HepG2 (cell line): ENCODE measurements at regions not wholly inside any gene's neighbourhood (a gene's known extent, or its start where the extent isn't known, plus 50 kb on each side); places are given as distances from the start of the nearest gene placed in this dataset.

ENCODE experiments used
- DZIP1 ChIP-seq: sonication (generic); formaldehyde crosslinking; IDR thresholded peaks from 2 replicates; pipeline ENCODE4 v1.5.0; 2020; ENCODE audit warnings: mild to moderate bottlenecking, missing genetic modification reagents
- MYPOP ChIP-seq: sonication (generic); formaldehyde crosslinking; IDR thresholded peaks from 2 replicates; pipeline ENCODE4 v1.8.1; 2023; ENCODE audit warnings: mild to moderate bottlenecking, moderate library complexity, missing genetic modification reagents
- NKX3-1 ChIP-seq: sonication (generic); formaldehyde crosslinking; IDR thresholded peaks from 2 replicates; pipeline ENCODE4 v1.5.0; 2020; ENCODE audit warnings: missing genetic modification reagents
- ZBTB3 ChIP-seq: sonication (generic); formaldehyde crosslinking; IDR thresholded peaks from 2 replicates; pipeline ENCODE4 v1.4.0; 2020; ENCODE audit warnings: low read depth, mild to moderate bottlenecking, moderate library complexity, missing genetic modification reagents, borderline replicate concordance
- ZBTB33 ChIP-seq: sonication (generic); formaldehyde crosslinking; IDR thresholded peaks from 2 replicates; pipeline ENCODE4 v1.4.0; 2020; ENCODE audit warnings: missing genetic modification reagents
- ZBTB39 ChIP-seq: sonication (generic); formaldehyde crosslinking; IDR thresholded peaks from 2 replicates; pipeline ENCODE4 v1.5.0; 2020; ENCODE audit warnings: missing genetic modification reagents
- ZNF12 ChIP-seq: sonication (generic); formaldehyde crosslinking; IDR thresholded peaks from 2 replicates; pipeline ENCODE4 v1.5.0; 2020; ENCODE audit warnings: missing genetic modification reagents

- TF ChIP-seq ZBTB39 (CRISPR knock-in tag) (no peak), ZBTB33 (CRISPR knock-in tag) (no peak), MYPOP (CRISPR knock-in tag) (no peak), NKX3-1 (CRISPR knock-in tag) (no peak), ZBTB3 (CRISPR knock-in tag) (peak; percentile 64; the same call in 1 of the 2 replicates), DZIP1 (CRISPR knock-in tag) (no peak), ZNF12 (CRISPR knock-in tag) (peak; percentile 47; the same call in 1 of the 2 replicates)
These were observed 66.1 kb upstream of the SERBP1 start (continued) for GRCh38 chr1:67496329-67496728.
